ENCODE measurements at regions not wholly inside any gene's neighbourhood (a gene's known extent, or its start where the extent isn't known, plus 50 kb on each side); places are given as distances from the start of the nearest gene placed in this dataset.

- DNase-seq = no peak
Measured at GRCh38 chr10:124263726-124264125, 155.0 kb downstream of the OAT start.

GRCh38 chr10:124262971-124263370, 155.8 kb downstream of the OAT start:
- no peak for DNase-seq

GRCh38 chr10:124262234-124262865, 156.4 kb downstream of the OAT start:
- DNase-seq = no peak

- DNase-seq = no peak
Measured at GRCh38 chr10:124259139-124259825, 159.4 kb downstream of the OAT start.

GRCh38 chr10:124257781-124258180, 160.9 kb downstream of the OAT start:
- no peak for DNase-seq

GRCh38 chr10:124256151-124256550, 162.6 kb downstream of the OAT start:
- DNase-seq = no peak

- no peak for DNase-seq
Measured at GRCh38 chr10:124255556-124255955, 162.2 kb upstream of the CHST15 start.

- DNase-seq = no peak
Measured at GRCh38 chr10:124254490-124254889, 161.1 kb upstream of the CHST15 start.

- DNase-seq = no peak
Measured at GRCh38 chr10:124253006-124253405, 159.6 kb upstream of the CHST15 start.

- no peak for DNase-seq
Measured at GRCh38 chr10:124252097-124252715, 158.8 kb upstream of the CHST15 start.

GRCh38 chr10:124251317-124252065, 158.1 kb upstream of the CHST15 start:
- DNase-seq = no peak

GRCh38 chr10:124250506-124250905, 157.1 kb upstream of the CHST15 start:
- no peak for DNase-seq

- DNase-seq = no peak
Measured at GRCh38 chr10:124249812-124250432, 156.5 kb upstream of the CHST15 start.

- no peak for DNase-seq
Measured at GRCh38 chr10:124249196-124249595, 155.8 kb upstream of the CHST15 start.

- no peak for DNase-seq
Measured at GRCh38 chr10:124248056-124249045, 155.0 kb upstream of the CHST15 start.

- DNase-seq = no peak
Measured at GRCh38 chr10:124245806-124246440, 152.5 kb upstream of the CHST15 start.

- no peak for DNase-seq
Measured at GRCh38 chr10:124245191-124245590, 151.8 kb upstream of the CHST15 start.

GRCh38 chr10:124244256-124244877, 151.0 kb upstream of the CHST15 start:
- no peak for DNase-seq

- no peak for DNase-seq
Measured at GRCh38 chr10:124243702-124244121, 150.3 kb upstream of the CHST15 start.

GRCh38 chr10:124242791-124243190, 149.4 kb upstream of the CHST15 start:
- DNase-seq = no peak

- DNase-seq = no peak
Measured at GRCh38 chr10:124242365-124242764, 149.0 kb upstream of the CHST15 start.

Data from central memory CD4-positive, alpha-beta T cell (primary cell).